ENCODE measurements at regions not wholly inside any gene's neighbourhood (a gene's known extent, or its start where the extent isn't known, plus 50 kb on each side); places are given as distances from the start of the nearest gene placed in this dataset.

- no peak for DNase-seq
- no peak overlapping the region for H3K27ac Mint-ChIP-seq
- no peaks in the 10 kb centered on the region for H3K36me3 Mint-ChIP-seq (ENCODE audit: low read depth)
- H3K4me3 Mint-ChIP-seq, result no peak overlapping the region
- peaks cover 3% of the 10 kb centered on the region for H3K27me3 Mint-ChIP-seq
- no peaks in the 10 kb centered on the region for H3K4me1 Mint-ChIP-seq (ENCODE audit: low read depth)
- no peaks in the 10 kb centered on the region for H3K9me3 Mint-ChIP-seq
Measured at GRCh38 chr2:23198316-23199114, 186.5 kb upstream of the KLHL29 start.

DNA sequence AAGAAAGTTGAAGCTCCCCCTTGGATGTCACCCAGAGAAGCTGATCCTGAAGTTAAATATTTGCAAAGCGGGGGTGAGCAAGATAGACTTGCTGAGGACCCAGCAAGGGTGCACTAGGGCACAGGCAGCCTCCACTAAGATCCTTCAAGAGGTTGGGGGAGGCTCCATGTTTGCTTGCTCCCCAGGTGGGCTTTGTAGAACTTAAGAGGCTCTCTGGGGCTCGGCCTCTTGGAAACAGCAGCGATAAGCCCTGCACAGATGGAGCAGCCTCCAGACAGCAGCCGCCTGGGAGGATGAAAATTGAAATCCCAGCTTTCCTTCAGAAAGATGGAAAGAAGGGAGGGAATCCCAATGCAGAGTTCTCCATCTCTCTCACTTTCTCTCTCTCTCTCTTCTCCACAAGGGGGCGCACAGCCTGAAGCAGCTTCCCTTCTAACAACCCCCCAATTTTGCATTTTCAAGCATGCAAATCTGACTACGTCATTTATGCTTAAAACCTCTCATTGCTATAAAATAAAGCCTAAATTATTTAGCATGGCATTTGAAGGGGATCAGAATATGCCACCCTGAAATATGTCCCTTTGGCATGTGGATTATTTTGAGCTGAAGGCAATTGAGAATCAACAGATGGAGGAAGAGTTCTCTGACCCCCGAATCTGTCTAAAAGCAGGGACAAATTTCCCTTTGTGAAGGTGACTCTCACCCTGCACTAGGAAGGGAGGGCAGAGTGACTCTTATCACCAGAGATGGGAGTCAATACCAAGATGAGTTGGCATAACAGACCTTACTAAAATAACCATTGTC is 185.7 kb upstream of the KLHL29 start:
- Mint-ChIP-seq H3K9me3 (no peaks in the 10 kb centered on the region), H3K4me1 (ENCODE audit: low read depth) (no peaks in the 10 kb centered on the region), H3K27me3 (peaks cover 3% of the 10 kb centered on the region), H3K27ac (no peak overlapping the region), H3K4me3 (no peak overlapping the region), H3K36me3 (ENCODE audit: low read depth) (no peaks in the 10 kb centered on the region)
- no peak for DNase-seq

- Mint-ChIP-seq H3K27ac (no peak overlapping the region), H3K4me3 (no peak overlapping the region), H3K9me3 (no peaks in the 10 kb centered on the region), H3K27me3 (peaks cover 3% of the 10 kb centered on the region), H3K36me3 (ENCODE audit: low read depth) (no peaks in the 10 kb centered on the region), H3K4me1 (ENCODE audit: low read depth) (no peaks in the 10 kb centered on the region)
- DNase-seq, result no peak
Measured at GRCh38 chr2:23200068-23200786, 184.8 kb upstream of the KLHL29 start.

DNA sequence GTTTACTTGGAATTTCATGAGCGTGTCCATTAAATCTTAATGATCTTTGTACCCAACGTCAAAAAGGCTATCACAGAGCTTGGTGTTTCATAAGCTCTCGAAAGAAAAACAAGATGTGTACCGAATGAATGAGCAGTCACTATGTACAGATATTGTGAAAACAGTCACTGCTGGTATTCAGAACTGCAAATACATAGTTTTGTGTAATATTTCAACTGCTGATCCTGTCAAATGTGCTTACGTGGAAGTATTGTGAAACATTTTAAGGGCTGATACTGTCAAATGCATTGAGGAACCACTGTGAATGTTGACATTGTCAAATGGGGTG is 184.2 kb upstream of the KLHL29 start:
- Mint-ChIP-seq H3K9me3 (no peaks in the 10 kb centered on the region), H3K27me3 (peaks cover 4% of the 10 kb centered on the region), H3K27ac (no peak overlapping the region), H3K4me3 (no peak overlapping the region), H3K4me1 (ENCODE audit: low read depth) (no peaks in the 10 kb centered on the region), H3K36me3 (ENCODE audit: low read depth) (no peaks in the 10 kb centered on the region)
- DNase-seq, result no peak

- no peaks in the 10 kb centered on the region for H3K36me3 Mint-ChIP-seq (ENCODE audit: low read depth)
- H3K27ac Mint-ChIP-seq, result no peak overlapping the region
- DNase-seq, result no peak
- H3K9me3 Mint-ChIP-seq, result no peaks in the 10 kb centered on the region
- H3K4me1 Mint-ChIP-seq (ENCODE audit: low read depth), result no peaks in the 10 kb centered on the region
- peaks cover 14% of the 10 kb centered on the region for H3K27me3 Mint-ChIP-seq
- no peak overlapping the region for H3K4me3 Mint-ChIP-seq
Measured at GRCh38 chr2:23203383-23203782, 181.6 kb upstream of the KLHL29 start.

- Mint-ChIP-seq H3K27ac (no peak overlapping the region), H3K36me3 (ENCODE audit: low read depth) (no peaks in the 10 kb centered on the region), H3K4me1 (ENCODE audit: low read depth) (no peaks in the 10 kb centered on the region), H3K9me3 (no peaks in the 10 kb centered on the region), H3K4me3 (no peak overlapping the region), H3K27me3 (peaks cover 13% of the 10 kb centered on the region)
- DNase-seq, result no peak
Measured at GRCh38 chr2:23204685-23205242, 180.2 kb upstream of the KLHL29 start.

DNA sequence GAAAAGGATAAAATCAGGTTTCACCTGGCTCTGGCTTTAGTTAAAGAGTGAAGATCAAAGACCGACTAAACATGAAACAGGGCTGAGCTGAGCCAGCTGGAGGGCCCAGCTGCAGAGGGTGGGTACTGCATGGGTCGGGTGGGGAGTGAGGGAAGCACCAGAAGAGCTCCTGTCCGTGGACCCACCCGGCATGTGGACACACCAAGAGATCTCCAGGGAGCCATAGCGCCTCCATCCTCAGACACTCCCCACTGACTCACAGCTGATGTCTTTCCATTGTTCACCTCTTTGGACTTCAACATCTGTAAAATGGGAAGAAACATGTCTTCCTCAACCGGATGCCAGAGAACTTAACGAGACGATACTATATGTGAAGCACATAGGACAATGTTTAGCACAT is 178.3 kb upstream of the KLHL29 start:
- Mint-ChIP-seq H3K27ac (no peak overlapping the region), H3K27me3 (peaks cover 13% of the 10 kb centered on the region), H3K4me3 (no peak overlapping the region), H3K4me1 (ENCODE audit: low read depth) (no peaks in the 10 kb centered on the region), H3K36me3 (ENCODE audit: low read depth) (no peaks in the 10 kb centered on the region), H3K9me3 (no peaks in the 10 kb centered on the region)
- DNase-seq, result no peak

DNA sequence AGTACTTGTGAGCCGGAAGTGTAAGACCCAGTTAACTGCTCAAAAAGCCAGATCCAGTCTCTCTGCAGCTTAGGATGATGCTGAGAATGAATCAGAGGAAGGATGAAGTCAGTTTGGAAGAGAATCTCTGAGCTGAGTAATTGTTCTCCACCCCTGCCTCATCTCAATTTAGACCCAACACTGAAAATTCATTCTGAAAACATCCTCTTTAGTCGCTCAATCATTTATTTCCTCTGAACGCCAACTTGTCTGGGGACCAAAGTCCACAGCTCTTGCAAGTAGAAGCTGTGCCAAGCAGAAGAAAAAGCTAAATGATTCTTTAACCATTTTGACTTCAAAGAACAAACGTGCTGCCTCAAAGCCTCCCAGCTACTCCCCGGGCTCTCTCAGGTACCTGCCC is 177.1 kb upstream of the KLHL29 start:
- peaks cover 13% of the 10 kb centered on the region for H3K27me3 Mint-ChIP-seq
- H3K9me3 Mint-ChIP-seq, result no peaks in the 10 kb centered on the region
- no peak overlapping the region for H3K4me3 Mint-ChIP-seq
- DNase-seq, result no peak
- no peaks in the 10 kb centered on the region for H3K36me3 Mint-ChIP-seq (ENCODE audit: low read depth)
- no peak overlapping the region for H3K27ac Mint-ChIP-seq
- H3K4me1 Mint-ChIP-seq (ENCODE audit: low read depth), result no peaks in the 10 kb centered on the region

DNA sequence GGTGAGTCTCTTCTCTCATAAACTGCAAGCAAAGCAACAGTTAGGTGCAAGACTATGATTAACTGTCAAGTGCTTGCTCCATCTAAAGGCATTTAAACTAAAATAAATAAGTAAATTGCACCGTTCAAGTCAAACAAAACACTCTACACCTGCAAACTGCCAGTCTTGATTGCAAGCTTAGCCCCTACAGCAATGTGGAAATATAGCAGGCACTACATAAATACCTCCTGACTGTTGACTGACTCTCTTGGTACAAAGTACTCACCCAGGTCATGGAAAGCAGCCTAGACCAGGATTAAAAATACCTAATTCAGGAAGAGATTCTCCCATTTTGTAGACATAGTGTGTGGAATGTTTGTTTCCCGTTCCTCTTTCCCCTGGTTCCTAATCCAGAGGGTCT is 176.6 kb upstream of the KLHL29 start:
- Mint-ChIP-seq H3K4me3 (no peak overlapping the region), H3K9me3 (no peaks in the 10 kb centered on the region), H3K36me3 (ENCODE audit: low read depth) (no peaks in the 10 kb centered on the region), H3K27ac (no peak overlapping the region), H3K4me1 (ENCODE audit: low read depth) (no peaks in the 10 kb centered on the region), H3K27me3 (peaks cover 13% of the 10 kb centered on the region)
- no peak for DNase-seq

DNA sequence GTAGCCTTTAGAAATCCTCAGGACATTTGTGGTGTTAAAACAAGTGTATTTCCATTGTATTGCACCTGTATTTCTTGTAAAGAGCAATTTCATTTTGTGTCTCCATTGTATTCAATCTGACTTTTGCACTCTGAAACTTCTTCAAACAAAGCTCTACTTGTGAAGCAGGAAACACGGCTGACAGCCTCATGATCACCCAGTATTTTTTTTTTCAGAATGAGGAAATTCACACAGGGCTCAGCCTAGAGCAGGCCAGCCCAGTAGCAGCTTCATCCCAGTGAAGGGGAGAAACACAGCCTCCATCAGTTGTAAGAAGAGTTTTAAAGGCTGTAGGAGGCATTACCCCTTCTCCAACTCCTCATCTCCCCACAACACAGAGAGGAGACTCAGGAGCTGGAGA is 175.9 kb upstream of the KLHL29 start:
- Mint-ChIP-seq H3K9me3 (no peaks in the 10 kb centered on the region), H3K36me3 (ENCODE audit: low read depth) (no peaks in the 10 kb centered on the region), H3K4me1 (ENCODE audit: low read depth) (no peaks in the 10 kb centered on the region), H3K27ac (no peak overlapping the region), H3K27me3 (peaks cover 20% of the 10 kb centered on the region), H3K4me3 (no peak overlapping the region)
- DNase-seq, result no peak

DNA sequence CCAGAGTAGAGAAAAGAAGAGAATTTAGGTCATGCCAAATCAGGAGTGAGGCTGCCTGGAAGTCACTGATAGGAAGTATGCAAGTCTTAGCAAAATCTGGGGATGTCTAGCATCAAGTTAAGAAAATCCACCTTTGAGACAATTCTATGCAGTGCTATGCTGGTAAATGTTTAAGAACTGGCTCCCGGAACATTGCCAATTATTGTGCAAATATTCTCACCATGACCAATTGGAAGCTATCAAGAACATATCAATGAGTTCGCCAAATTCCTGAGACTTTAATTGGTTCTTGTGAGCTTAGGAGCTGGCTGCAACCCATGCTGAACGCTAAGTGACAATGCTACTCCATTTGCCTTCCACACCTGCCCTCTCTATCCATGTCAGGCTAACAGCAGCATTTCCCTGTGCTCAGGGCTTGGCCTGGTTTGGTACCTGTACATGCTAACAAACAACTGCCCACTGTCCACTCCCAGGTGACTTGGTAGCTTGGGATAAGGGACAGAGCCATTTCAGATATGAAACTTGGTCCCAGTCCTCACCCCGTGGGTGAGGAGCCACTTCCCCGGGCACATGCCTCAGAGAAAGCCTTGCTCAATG is 172.9 kb upstream of the KLHL29 start:
- Mint-ChIP-seq H3K27ac (no peak overlapping the region), H3K27me3 (peaks cover 14% of the 10 kb centered on the region)

GRCh38 chr2:23213196-23213595 is 171.8 kb upstream of the KLHL29 start:
- Mint-ChIP-seq H3K4me3 (no peak overlapping the region), H3K4me1 (ENCODE audit: low read depth) (no peaks in the 10 kb centered on the region), H3K9me3 (no peaks in the 10 kb centered on the region), H3K27ac (no peak overlapping the region), H3K27me3 (peaks cover 7% of the 10 kb centered on the region), H3K36me3 (ENCODE audit: low read depth) (no peaks in the 10 kb centered on the region)
- no peak for DNase-seq

More for the DNA sequence above, 172.9 kb upstream of the KLHL29 start:
- no peaks in the 10 kb centered on the region for H3K36me3 Mint-ChIP-seq (ENCODE audit: low read depth)
- H3K4me3 Mint-ChIP-seq, result no peak overlapping the region
- no peaks in the 10 kb centered on the region for H3K9me3 Mint-ChIP-seq
- no peaks in the 10 kb centered on the region for H3K4me1 Mint-ChIP-seq (ENCODE audit: low read depth)
- no peak for DNase-seq

DNA sequence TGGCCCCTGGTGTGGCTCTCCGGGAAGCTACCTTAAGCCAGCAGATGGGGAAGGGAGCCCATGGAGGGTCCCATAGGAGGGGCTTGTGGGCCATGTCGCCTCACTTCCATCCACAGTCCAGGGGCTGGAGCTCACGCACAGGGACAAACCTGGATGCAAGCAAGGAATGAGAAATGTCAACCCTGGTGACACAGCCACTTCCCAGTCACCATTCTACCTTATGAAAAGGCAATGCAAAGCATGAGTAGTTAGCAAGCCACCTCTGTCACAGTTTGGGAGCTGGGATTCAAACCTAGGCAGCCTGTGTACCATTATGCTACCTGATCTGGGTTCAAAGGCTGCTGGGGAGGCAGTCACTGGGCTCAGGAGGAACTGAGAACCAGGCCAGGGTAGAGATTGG is 170.0 kb upstream of the KLHL29 start:
- Mint-ChIP-seq H3K36me3 (ENCODE audit: low read depth) (no peaks in the 10 kb centered on the region), H3K4me3 (no peak overlapping the region), H3K4me1 (ENCODE audit: low read depth) (no peaks in the 10 kb centered on the region), H3K27ac (no peak overlapping the region), H3K9me3 (no peaks in the 10 kb centered on the region), H3K27me3 (peaks cover 7% of the 10 kb centered on the region)
- DNase-seq, result no peak

DNA sequence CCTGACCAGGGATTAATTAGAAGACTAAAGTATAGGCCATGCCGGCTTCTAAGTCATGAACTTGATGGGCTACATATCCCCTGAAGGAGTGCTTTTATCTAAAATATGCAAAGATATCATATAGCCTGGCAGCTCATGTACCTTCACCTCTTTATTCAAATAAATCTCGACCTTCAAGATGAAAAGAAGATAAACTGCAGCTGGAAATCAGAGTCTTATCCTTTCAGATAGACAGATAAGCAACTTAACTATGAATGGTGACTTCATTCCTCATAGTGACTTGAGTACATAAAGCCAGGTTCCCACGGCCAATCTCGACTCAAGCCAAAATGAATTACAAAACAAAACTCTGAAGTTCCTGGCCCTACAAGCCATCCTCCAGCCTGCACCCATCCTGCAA is 165.3 kb upstream of the KLHL29 start:
- no peak for DNase-seq
- no peak overlapping the region for H3K27ac Mint-ChIP-seq
- H3K36me3 Mint-ChIP-seq (ENCODE audit: low read depth), result no peaks in the 10 kb centered on the region
- no peaks in the 10 kb centered on the region for H3K27me3 Mint-ChIP-seq
- H3K9me3 Mint-ChIP-seq, result no peaks in the 10 kb centered on the region
- H3K4me3 Mint-ChIP-seq, result no peak overlapping the region
- no peaks in the 10 kb centered on the region for H3K4me1 Mint-ChIP-seq (ENCODE audit: low read depth)

All from activated T-cell treated with anti-CD3 and anti-CD28 coated beads, Interleukin-2, amount 50 U/mL, for 24 hours (primary cell).